Astrocyte (in vitro differentiated cells and primary cell): ENCODE measurements at regions not wholly inside any gene's neighbourhood (a gene's known extent, or its start where the extent isn't known, plus 50 kb on each side); places are given as distances from the start of the nearest gene placed in this dataset.

Experiments used
- DNase-seq: peaks from one replicate; pipeline ENCODE4 v3.0.0-alpha.2; 2010; ENCODE audit warnings: low read depth
- FAIRE-seq: peaks from 2 replicates; lab custom pipeline; 2011; peaks lifted over from hg19 to GRCh38; lab: Jason Lieb, UNC
- H2AFZ ChIP-seq: 2 replicates; pipeline ENCODE4 v1.6.0; 2012; ENCODE audit warnings: low read depth, low read length, inconsistent platforms
- H3K27ac ChIP-seq: 2 replicates; pipeline ENCODE4 v1.5.1; 2011; ENCODE audit warnings: low read depth, low read length, inconsistent platforms
- H3K27me3 ChIP-seq: 2 replicates; pipeline ENCODE4 v1.6.0; 2011; ENCODE audit warnings: low read length, inconsistent platforms; ENCODE audit not compliant: insufficient read depth
- H3K36me3 ChIP-seq: 2 replicates; pipeline ENCODE4 v1.5.1; 2011; ENCODE audit warnings: low read length, inconsistent platforms; ENCODE audit not compliant: insufficient read depth
- H3K4me1 ChIP-seq: 2 replicates; pipeline ENCODE4 v1.5.1; 2011; ENCODE audit warnings: low read length, inconsistent platforms; ENCODE audit not compliant: insufficient read depth
- H3K4me2 ChIP-seq: 2 replicates; pipeline ENCODE4 v1.6.0; 2012; ENCODE audit warnings: low read length, inconsistent platforms
- H3K4me3 ChIP-seq: 2 replicates; pipeline ENCODE4 v1.5.1; 2011; ENCODE audit warnings: low read depth, mild to moderate bottlenecking, low read length, inconsistent platforms; ENCODE audit not compliant: insufficient read depth
- H3K79me2 ChIP-seq: 2 replicates; pipeline ENCODE4 v1.6.0; 2012; ENCODE audit warnings: mild to moderate bottlenecking, low read length, inconsistent platforms; ENCODE audit not compliant: insufficient read depth
- H3K9ac ChIP-seq: 2 replicates; pipeline ENCODE4 v1.6.0; 2012; ENCODE audit warnings: mild to moderate bottlenecking, low read length, inconsistent platforms
- H3K9me3 ChIP-seq: 2 replicates; pipeline ENCODE4 v1.5.1; 2012; ENCODE audit warnings: low read depth, mild to moderate bottlenecking, low read length, inconsistent platforms; ENCODE audit not compliant: insufficient read depth
- H4K20me1 ChIP-seq: 2 replicates; pipeline ENCODE4 v1.6.0; 2012; ENCODE audit warnings: low read length, inconsistent platforms; ENCODE audit not compliant: insufficient read depth
- H3K27ac Mint-ChIP-seq: one replicate; pipeline ENCODE4 v1.8.0; 2021; ENCODE audit warnings: mild to moderate bottlenecking, mixed read lengths; ENCODE audit not compliant: unreplicated experiment
- H3K27me3 Mint-ChIP-seq: one replicate; pipeline ENCODE4 v1.8.0; 2021; ENCODE audit warnings: low read depth, mixed read lengths; ENCODE audit not compliant: unreplicated experiment
- H3K36me3 Mint-ChIP-seq: one replicate; pipeline ENCODE4 v1.8.0; 2021; ENCODE audit warnings: low read depth, mixed read lengths; ENCODE audit not compliant: unreplicated experiment
- H3K4me1 Mint-ChIP-seq: one replicate; pipeline ENCODE4 v1.8.0; 2021; ENCODE audit warnings: low read depth, mixed read lengths; ENCODE audit not compliant: unreplicated experiment
- H3K4me3 Mint-ChIP-seq: one replicate; pipeline ENCODE4 v1.8.0; 2021; ENCODE audit warnings: mild to moderate bottlenecking, moderate library complexity, mixed read lengths; ENCODE audit not compliant: unreplicated experiment
- H3K9me3 Mint-ChIP-seq: one replicate; pipeline ENCODE4 v1.8.0; 2021; ENCODE audit warnings: mild to moderate bottlenecking, mixed read lengths; ENCODE audit not compliant: unreplicated experiment
- EZH2 ChIP-seq: IDR thresholded peaks from 2 replicates; pipeline ENCODE4 v1.6.1; 2012; ENCODE audit warnings: mild to moderate bottlenecking, low read length, inconsistent platforms; ENCODE audit not compliant: insufficient read depth
- TF ChIP-seq, protein P1 (sequence below): IDR thresholded peaks from 2 replicates; pipeline ENCODE4 v1.5.1; 2011; ENCODE audit warnings: low read depth, mild to moderate bottlenecking, inconsistent platforms, low read length, moderate library complexity; ENCODE audit not compliant: insufficient read depth

DNA sequence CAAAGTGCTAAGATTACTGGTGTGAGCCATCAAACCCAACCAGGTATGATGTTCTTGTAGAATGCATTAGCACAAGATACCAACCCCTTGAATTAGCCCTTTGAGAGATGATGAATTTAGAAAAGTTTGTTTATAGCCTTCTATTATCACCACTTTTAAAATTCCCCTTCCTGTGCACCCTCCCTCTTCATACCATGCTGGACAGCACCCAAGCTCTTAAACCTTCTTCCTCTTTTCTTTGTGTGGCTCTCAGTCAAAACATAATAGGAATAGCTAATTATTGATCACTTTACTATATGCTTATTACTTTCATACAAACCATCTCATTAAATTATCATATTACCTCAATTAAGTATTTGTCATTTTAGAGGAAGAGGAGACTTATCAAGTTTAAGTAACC lies 87.6 kb upstream of the TMED7 start:
- Histone ChIP-seq H3K4me2 (no peak overlapping the region), H4K20me1 (no peaks in the 10 kb centered on the region), H3K4me3 (no peak overlapping the region), H3K36me3 (no peaks in the 10 kb centered on the region), H2AFZ (no peak overlapping the region), H3K4me1 (no peaks in the 10 kb centered on the region), H3K9ac (no peak overlapping the region), H3K79me2 (no peaks in the 10 kb centered on the region), H3K27me3 (no peaks in the 10 kb centered on the region), H3K27ac (no peak overlapping the region), H3K9me3 (no peaks in the 10 kb centered on the region)
- Mint-ChIP-seq H3K4me1 (no peaks in the 10 kb centered on the region), H3K27ac (no peak overlapping the region), H3K4me3 (no peak overlapping the region), H3K9me3 (peaks cover 9% of the 10 kb centered on the region), H3K27me3 (no peaks in the 10 kb centered on the region), H3K36me3 (no peaks in the 10 kb centered on the region)
- no peak for FAIRE-seq
- no peak for TF ChIP-seq EZH2
- TF ChIP-seq, protein P1, sequence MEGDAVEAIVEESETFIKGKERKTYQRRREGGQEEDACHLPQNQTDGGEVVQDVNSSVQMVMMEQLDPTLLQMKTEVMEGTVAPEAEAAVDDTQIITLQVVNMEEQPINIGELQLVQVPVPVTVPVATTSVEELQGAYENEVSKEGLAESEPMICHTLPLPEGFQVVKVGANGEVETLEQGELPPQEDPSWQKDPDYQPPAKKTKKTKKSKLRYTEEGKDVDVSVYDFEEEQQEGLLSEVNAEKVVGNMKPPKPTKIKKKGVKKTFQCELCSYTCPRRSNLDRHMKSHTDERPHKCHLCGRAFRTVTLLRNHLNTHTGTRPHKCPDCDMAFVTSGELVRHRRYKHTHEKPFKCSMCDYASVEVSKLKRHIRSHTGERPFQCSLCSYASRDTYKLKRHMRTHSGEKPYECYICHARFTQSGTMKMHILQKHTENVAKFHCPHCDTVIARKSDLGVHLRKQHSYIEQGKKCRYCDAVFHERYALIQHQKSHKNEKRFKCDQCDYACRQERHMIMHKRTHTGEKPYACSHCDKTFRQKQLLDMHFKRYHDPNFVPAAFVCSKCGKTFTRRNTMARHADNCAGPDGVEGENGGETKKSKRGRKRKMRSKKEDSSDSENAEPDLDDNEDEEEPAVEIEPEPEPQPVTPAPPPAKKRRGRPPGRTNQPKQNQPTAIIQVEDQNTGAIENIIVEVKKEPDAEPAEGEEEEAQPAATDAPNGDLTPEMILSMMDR, result no peak
- no peak for DNase-seq

DNA sequence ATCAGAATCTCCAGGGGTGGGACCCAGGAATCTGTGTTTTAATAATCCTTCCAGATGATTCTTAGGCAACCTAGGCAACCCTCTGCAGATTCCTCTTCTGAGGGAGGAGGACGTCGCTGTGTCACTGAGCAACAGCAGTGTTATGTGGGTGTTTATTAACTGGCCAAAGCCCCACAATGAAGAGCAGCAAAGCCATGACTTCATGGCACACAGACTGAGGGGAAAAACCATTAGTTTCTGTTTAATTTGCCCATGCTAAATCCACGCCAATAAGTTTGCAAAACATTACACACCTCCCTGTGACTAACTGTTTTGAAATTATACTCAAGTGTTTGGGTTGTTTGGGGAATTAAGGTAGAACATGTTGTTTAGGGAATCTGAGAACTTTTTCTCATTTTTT lies 83.7 kb upstream of the TMED7 start:
- no peak overlapping the region for H3K4me2 ChIP-seq
- TF ChIP-seq, protein P1, result no peak
- no peak for TF ChIP-seq EZH2
- no peak overlapping the region for H3K27ac ChIP-seq
- no peak overlapping the region for H3K9ac ChIP-seq
- H4K20me1 ChIP-seq, result no peaks in the 10 kb centered on the region
- FAIRE-seq (no peak), DNase-seq (no peak)
- H3K27me3 Mint-ChIP-seq, result no peaks in the 10 kb centered on the region
- no peak overlapping the region for H3K4me3 ChIP-seq
- no peaks in the 10 kb centered on the region for H3K36me3 ChIP-seq
- H3K4me1 ChIP-seq, result no peaks in the 10 kb centered on the region
- H3K27ac Mint-ChIP-seq, result no peak overlapping the region
- H3K9me3 Mint-ChIP-seq, result peaks cover 9% of the 10 kb centered on the region
- no peaks in the 10 kb centered on the region for H3K36me3 Mint-ChIP-seq
- no peak overlapping the region for H3K4me3 Mint-ChIP-seq
- H2AFZ ChIP-seq, result no peak overlapping the region
- no peaks in the 10 kb centered on the region for H3K9me3 ChIP-seq
- no peaks in the 10 kb centered on the region for H3K4me1 Mint-ChIP-seq
- H3K79me2 ChIP-seq, result no peaks in the 10 kb centered on the region
- H3K27me3 ChIP-seq, result no peaks in the 10 kb centered on the region

DNA sequence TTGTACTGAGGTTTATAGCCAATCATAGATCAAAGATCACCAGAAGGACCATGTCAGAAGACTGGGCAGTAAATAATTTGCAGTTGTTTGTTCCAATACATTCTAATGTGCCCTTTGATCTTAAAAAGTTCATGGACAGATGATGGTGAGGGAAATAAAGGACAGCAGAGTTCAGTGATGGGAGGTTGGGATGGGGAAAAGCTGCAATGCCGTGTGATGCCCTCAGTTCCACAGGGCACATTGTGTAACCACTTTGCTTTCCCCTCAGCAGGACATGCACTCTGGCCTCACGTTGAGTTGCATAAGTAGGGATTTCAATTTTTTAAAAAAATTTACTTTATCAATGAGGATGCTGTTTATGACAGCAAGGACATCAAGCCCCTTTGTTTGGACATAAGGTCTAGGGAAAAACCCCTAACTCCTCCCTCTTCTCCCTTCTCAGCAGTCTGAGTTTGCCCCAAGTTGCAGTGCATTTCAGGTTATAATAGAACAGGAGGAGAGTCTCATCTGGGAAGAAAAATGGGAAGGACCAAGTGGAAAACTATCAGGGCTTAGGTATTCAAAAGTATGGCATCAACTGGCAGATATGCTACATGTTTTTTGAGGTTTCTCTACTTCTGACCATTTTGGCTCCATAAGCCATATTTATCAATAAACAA lies 83.1 kb upstream of the TMED7 start:
- Histone ChIP-seq H3K36me3 (no peaks in the 10 kb centered on the region), H3K27me3 (no peaks in the 10 kb centered on the region), H2AFZ (no peak overlapping the region), H3K4me1 (no peaks in the 10 kb centered on the region), H3K4me2 (no peak overlapping the region), H3K27ac (no peak overlapping the region), H3K9ac (no peak overlapping the region), H3K79me2 (no peaks in the 10 kb centered on the region), H3K9me3 (no peaks in the 10 kb centered on the region), H4K20me1 (no peaks in the 10 kb centered on the region), H3K4me3 (no peak overlapping the region)
- H3K36me3 Mint-ChIP-seq, result no peaks in the 10 kb centered on the region
- no peaks in the 10 kb centered on the region for H3K4me1 Mint-ChIP-seq
- peaks cover 9% of the 10 kb centered on the region for H3K9me3 Mint-ChIP-seq
- DNase-seq, result no peak
- FAIRE-seq, result no peak
- H3K27ac Mint-ChIP-seq, result no peak overlapping the region
- no peak overlapping the region for H3K4me3 Mint-ChIP-seq
- no peak for TF ChIP-seq EZH2
- TF ChIP-seq, protein P1, result no peak
- no peaks in the 10 kb centered on the region for H3K27me3 Mint-ChIP-seq
